NCI-H2029 (cell line): ENCODE measurements at regions not wholly inside any gene's neighbourhood (a gene's known extent, or its start where the extent isn't known, plus 50 kb on each side); places are given as distances from the start of the nearest gene placed in this dataset.

Source experiments
- DNase-seq: peaks from one replicate; lab custom pipeline; 2025; lab: John Stamatoyannopoulos, UW

- no peak for DNase-seq
Observed at GRCh38 chr14:53214384-53214783, 61.3 kb upstream of the DDHD1 start.

- no peak for DNase-seq
Observed at GRCh38 chr14:53213761-53214160, 60.6 kb upstream of the DDHD1 start.

GRCh38 chr14:53209370-53209769 lies 56.2 kb upstream of the DDHD1 start:
- no peak for DNase-seq
